NOMO-1 (cell line): ENCODE measurements at regions not wholly inside any gene's neighbourhood (a gene's known extent, or its start where the extent isn't known, plus 50 kb on each side); places are given as distances from the start of the nearest gene placed in this dataset.
"Not testable (repeated sequence)": the region's sequence is repeated elsewhere in the genome, so short reads cannot be mapped to it uniquely, and the experiment has no call there.

Experiments
- DNase-seq, 2 experiments: peaks; one replicate each; lab custom pipeline; 2025; ENCODE audit not compliant: unreplicated experiment in 2 of 2; lab: John Stamatoyannopoulos, UW

DNA sequence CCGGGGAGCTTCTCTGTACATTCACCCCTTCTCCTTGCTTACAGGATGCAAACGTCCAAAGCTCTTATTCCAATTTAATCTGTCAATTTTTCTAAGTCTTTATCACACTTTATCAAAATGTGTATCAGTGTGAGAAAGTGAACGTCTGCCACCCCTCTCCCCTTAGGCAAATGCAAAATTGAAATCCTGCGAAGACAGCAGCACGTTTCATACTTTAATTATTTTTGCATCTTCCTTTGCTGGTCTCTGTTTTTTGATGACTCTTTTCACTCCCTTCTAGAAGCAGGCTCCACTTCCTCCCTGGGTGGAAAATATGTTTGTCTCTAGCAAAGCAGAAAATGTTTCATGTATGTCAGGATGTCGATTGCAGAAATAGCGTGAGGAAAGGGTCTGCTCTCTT lies 576.5 kb upstream of the BRINP1 start:
- DNase-seq, result no peak

- no peak for DNase-seq
Measured at GRCh38 chr9:119941091-119941490, 571.9 kb upstream of the BRINP1 start.

GRCh38 chr9:119938871-119939270 lies 569.6 kb upstream of the BRINP1 start:
- DNase-seq, result no peak

GRCh38 chr9:119934497-119934896 lies 565.3 kb upstream of the BRINP1 start:
- no peak for DNase-seq

DNA sequence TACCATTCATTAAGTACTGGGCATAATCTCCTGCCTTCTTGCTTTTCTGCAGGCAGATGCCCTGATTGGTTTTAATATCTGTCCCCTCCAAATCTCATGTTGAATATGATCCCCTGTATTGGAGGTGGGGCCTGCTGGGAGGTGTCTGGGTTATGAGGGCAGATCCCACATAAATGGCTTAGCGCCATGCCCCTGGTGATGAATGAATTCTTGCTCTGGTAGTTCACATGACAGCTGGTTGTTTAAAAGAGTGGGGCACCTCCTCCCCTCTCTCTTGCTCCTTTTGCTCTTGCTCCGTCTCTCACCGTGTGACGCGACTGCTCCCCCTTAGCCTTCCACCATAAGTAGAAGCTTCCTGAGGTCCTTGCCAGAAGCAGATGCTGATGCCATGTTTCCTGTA lies 564.0 kb upstream of the BRINP1 start:
- DNase-seq, result no peak

DNA sequence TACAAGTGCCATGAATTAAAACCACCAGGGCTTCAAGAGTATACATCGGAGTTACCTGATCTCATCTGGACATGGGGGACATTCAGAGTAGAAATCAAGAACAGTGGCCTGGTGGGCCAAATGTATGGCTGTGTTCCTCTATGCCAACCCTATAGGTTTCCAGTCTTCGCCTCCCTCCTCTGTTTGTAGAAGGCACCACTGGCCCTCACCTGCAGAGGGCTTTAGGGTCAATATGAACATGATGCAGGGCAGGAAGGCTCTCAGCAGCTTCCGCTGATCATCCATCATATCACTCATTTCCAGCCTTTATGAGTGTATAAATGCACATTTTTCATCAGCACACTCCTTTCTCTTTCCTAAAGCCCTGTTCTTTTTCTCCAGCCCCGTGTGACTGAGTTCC lies 555.5 kb upstream of the BRINP1 start:
- no peak for DNase-seq

- no peak for DNase-seq
Measured at GRCh38 chr9:119917175-119917574, 547.9 kb upstream of the BRINP1 start.

DNA sequence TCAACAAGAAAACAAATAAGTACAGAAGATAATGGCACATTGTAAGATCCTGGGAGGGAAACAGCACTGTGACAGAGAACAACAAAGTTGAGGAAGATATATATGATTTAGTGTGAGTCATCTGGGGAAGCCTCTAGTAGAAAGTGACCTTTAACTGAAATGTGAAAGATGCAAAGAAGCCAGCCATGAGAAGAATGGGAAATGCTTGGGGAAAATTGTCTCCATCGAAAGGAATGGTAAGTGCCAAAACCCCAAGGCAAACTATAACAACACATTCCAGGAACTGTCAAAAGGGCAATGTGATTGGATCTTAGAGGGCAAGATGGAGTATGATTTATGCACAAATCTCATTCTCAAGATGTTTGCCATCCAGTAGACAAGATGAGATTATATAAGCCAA lies 537.8 kb upstream of the BRINP1 start:
- DNase-seq, result no peak

GRCh38 chr9:119905724-119906123 lies 536.5 kb upstream of the BRINP1 start:
- DNase-seq, result no peak

GRCh38 chr9:119903851-119904250 lies 534.6 kb upstream of the BRINP1 start:
- DNase-seq, result no peak

GRCh38 chr9:119902611-119903010 lies 533.4 kb upstream of the BRINP1 start:
- no peak for DNase-seq

DNA sequence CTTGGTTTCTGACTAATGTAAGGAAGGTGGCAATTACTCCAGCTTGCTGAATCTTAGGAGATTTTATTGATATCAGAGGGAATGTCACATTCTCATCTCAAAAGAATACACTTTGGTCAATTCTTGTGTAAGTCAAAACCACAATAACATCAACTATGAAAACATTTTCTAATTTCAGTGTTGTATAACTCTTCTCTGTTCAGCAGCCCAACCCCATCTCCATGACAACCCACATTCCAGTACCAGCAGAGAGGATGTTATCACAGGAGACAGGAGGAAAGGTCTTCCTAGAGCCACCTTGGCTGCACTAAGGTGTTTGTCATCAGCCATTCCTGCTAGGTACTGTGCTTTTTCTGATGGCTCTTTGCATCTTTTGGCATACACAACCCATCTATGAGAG lies 529.1 kb upstream of the BRINP1 start:
- no peak for DNase-seq

DNA sequence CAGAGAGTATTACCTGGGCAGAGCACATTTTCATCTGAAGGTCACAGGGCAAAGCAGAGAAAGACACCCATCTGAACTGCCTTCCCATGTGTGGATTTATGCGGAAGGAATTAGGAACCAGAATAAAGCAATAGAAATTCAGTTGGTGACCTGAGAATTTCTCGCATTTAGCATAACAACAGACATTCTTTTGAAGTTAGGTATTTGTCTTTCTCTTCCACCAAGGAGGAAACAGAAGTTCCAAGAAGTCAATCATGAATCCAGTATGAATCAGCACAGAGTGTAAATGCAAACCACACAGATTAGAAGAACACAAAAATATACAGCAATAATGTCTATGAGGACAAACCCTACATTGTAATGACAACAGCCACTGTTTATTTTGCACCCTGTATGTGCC lies 515.2 kb upstream of the BRINP1 start:
- DNase-seq, result no peak

DNA sequence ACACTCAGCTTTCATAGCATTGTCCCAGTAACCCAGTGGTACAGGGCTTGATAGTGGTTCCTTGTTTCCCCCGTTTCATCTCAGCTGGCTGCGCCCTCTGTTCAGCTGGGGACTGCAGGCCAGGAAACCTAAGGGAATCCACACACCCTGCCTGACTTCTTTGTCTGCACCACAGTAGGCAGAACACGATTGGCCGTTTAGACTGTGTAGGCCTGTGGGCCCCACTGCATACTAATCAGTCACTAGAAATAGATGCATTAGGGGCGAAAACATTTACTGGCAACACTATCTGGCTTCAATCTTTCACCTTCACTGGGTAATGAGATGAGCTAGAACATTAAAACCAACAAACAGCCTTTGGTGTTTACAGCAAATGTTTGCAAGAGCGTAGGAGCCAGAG lies 512.7 kb upstream of the BRINP1 start:
- DNase-seq, result no peak

DNA sequence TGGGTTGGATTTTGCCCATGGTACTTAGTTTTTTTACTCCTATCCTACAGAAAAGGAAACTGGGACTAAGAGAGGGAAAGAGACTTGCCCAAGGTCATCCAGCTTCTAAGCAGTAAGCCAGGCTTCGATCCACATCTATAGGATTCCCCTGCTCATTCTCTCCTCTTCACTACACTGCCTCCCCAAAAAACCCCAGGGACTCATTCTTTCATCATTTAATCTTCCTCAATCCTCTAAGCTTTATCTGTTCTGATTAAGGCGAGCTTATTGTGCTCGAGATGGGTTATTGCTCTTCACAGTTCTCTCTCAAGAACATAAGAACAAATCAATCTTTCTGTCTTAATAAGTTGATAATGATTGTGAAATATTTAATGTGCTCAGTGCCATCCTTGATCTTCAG lies 511.1 kb upstream of the BRINP1 start:
- no peak for DNase-seq

DNA sequence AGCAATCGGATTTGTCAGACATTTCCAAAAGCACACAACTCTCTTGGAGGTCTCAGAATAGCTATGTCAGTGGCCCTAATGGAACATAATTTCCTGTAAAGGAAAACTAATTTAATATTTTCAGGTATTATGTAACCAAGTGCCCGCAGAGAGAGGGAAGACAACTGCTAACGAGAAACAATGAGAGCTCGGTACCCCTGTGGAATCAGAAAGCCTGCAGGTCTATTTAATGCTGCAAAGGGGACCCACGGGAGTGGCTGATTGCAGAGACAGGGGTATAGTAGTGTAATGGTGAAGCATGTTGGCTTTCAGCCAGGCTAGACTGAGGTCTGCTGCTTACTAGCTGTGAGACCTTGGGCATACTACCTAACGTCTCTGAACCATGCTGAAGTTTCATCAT lies 508.1 kb upstream of the BRINP1 start:
- DNase-seq, result no peak

DNA sequence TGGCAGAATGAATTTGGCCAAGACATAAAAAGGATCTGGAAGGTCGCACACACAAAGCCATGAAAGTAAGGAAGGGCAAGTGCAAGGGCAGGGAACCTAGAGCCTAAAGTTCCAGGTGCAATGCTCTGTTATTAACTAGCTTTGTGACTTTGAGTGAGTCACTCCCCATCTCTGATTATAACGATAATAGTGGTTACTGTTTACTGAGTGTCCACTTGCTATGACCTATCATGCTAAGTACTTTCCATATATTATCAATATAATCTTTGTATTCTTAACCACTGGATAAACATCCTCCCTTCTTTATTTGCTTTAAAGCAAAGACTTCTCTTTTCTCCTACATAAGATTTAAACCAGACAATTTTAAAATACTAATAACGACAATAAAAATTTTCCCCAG lies 504.6 kb upstream of the BRINP1 start:
- no peak for DNase-seq

- DNase-seq, result not testable (repeated sequence)
Measured at GRCh38 chr9:119870251-119870650, 501.0 kb upstream of the BRINP1 start.

DNA sequence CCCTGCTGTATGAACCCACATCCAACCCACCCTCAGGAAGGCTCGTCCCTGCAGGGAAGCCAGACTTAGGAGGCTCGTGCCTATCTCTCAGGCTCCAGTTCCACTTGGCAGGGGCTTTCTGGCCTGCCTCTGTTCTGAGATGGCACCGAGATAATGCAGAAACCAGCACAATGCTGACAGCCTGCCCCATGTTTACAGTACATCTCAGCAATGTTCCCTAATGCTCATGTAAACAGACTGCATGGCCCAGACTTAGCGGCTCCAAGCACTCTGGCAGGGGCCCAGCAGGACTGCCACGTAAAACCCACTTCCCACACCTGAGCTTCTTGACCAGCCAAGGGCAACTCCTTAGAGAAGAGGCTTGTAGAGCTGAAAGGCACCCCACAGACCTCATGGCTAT lies 499.5 kb upstream of the BRINP1 start:
- DNase-seq, result no peak

DNA sequence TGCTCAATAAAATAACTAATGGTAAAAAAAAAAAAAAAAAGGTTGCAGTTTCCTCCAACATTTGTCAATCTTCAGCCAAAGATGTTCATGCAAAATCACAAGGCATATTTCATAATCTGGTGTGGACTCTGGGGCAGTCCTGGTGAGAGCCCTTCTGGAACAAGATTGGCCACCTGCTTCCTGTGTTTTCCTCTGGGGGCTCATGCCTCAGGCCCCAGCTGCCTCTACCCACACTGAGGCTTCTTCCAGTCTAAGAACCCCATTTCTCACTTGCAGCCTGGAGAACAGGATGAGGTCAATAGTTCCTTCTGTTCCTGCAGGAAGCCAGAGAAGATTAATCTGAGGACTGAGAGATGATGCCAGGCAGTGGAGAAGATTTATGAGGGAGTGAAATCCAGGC lies 492.6 kb upstream of the BRINP1 start:
- DNase-seq, result no peak

- no peak for DNase-seq
Measured at GRCh38 chr9:119859128-119859527, 489.9 kb upstream of the BRINP1 start.

- DNase-seq, result no peak
Measured at GRCh38 chr9:119853126-119853525, 483.9 kb upstream of the BRINP1 start.

- no peak for DNase-seq
Measured at GRCh38 chr9:119852390-119852789, 483.2 kb upstream of the BRINP1 start.

- DNase-seq, result no peak
Measured at GRCh38 chr9:119844431-119844830, 475.2 kb upstream of the BRINP1 start.
